GM23338 (cell line): ENCODE measurements at regions not wholly inside any gene's neighbourhood (a gene's known extent, or its start where the extent isn't known, plus 50 kb on each side); places are given as distances from the start of the nearest gene placed in this dataset.
A peak's percentile ranks its signal among the peaks of the same experiment; 100 is the strongest.

ENCODE experiments used
- ATAC-seq: fragments of 200-7000 bp; cut with Tn5 transposase; 3 replicates; pipeline ENCODE4 v1.9.1; 2020
- DNase-seq: peaks from one replicate; pipeline ENCODE4 v3.0.0-alpha.2; 2015; ENCODE audit warnings: low spot score
- H2AFZ ChIP-seq: fragments of 200-600 bp; sonication (generic); 2 replicates; pipeline ENCODE4 v1.8.0; 2016; ENCODE audit warnings: antibody characterized with exemption, mild to moderate bottlenecking, moderate library complexity
- H3F3A ChIP-seq: fragments of 200-600 bp; sonication (generic); replicated peaks from 2 replicates; pipeline ENCODE4 v1.8.0; 2017; ENCODE audit warnings: antibody characterized with exemption, mixed run types, low read depth
- H3K27ac ChIP-seq: fragments of 200-600 bp; sonication (generic); 2 replicates; pipeline ENCODE4 v1.6.1; 2016; ENCODE audit warnings: low read depth
- H3K27me3 ChIP-seq: fragments of 200-600 bp; sonication (generic); 2 replicates; pipeline ENCODE4 v1.8.0; 2016; ENCODE audit warnings: mild to moderate bottlenecking, mixed run types, moderate library complexity; ENCODE audit not compliant: insufficient read depth
- H3K36me3 ChIP-seq: fragments of 200-600 bp; sonication (generic); 2 replicates; pipeline ENCODE4 v1.8.0; 2016; ENCODE audit warnings: mild to moderate bottlenecking; ENCODE audit not compliant: insufficient read depth
- H3K4me1 ChIP-seq: fragments of 200-600 bp; sonication (generic); 2 replicates; pipeline ENCODE4 v1.8.0; 2016; ENCODE audit warnings: mild to moderate bottlenecking, moderate library complexity; ENCODE audit not compliant: insufficient read depth
- H3K4me2 ChIP-seq: fragments of 200-600 bp; sonication (generic); 2 replicates; pipeline ENCODE4 v1.7.1; 2017; ENCODE audit warnings: mixed run types
- H3K4me3 ChIP-seq: fragments of 200-600 bp; sonication (generic); 2 replicates; pipeline ENCODE4 v1.6.1; 2016; ENCODE audit warnings: mixed run types
- H3K79me2 ChIP-seq: fragments of 200-600 bp; sonication (generic); replicated peaks from 2 replicates; pipeline ENCODE4 v1.8.0; 2017; ENCODE audit warnings: mild to moderate bottlenecking; ENCODE audit not compliant: insufficient read depth
- H3K9me2 ChIP-seq: fragments of 200-600 bp; sonication (generic); 2 replicates; pipeline ENCODE4 v1.8.0; 2017; ENCODE audit not compliant: insufficient read depth
- H4K20me1 ChIP-seq: fragments of 200-600 bp; sonication (generic); replicated peaks from 2 replicates; pipeline ENCODE4 v1.8.0; 2017; ENCODE audit warnings: mild to moderate bottlenecking; ENCODE audit not compliant: insufficient read depth
- H3K27ac Mint-ChIP-seq: 2 replicates; pipeline ENCODE4 v1.8.0; 2020; ENCODE audit warnings: inconsistent platforms, mild to moderate bottlenecking, moderate library complexity, mixed read lengths
- H3K27me3 Mint-ChIP-seq: 3 replicates; pipeline ENCODE4 v1.8.0; 2022; ENCODE audit warnings: low read depth, mild to moderate bottlenecking, moderate library complexity, mixed read lengths, inconsistent platforms; ENCODE audit not compliant: insufficient read depth, poor library complexity
- H3K36me3 Mint-ChIP-seq: 3 replicates; pipeline ENCODE4 v1.8.0; 2021; ENCODE audit warnings: low read depth, mild to moderate bottlenecking, inconsistent platforms, moderate library complexity, mixed read lengths
- H3K4me1 Mint-ChIP-seq: 3 replicates; pipeline ENCODE4 v1.8.0; 2020; ENCODE audit warnings: mild to moderate bottlenecking, inconsistent platforms, mixed read lengths
- H3K4me3 Mint-ChIP-seq: 3 replicates; pipeline ENCODE4 v1.8.0; 2021; ENCODE audit warnings: moderate library complexity, mild to moderate bottlenecking, inconsistent platforms, mixed read lengths
- H3K9me3 Mint-ChIP-seq: 3 replicates; pipeline ENCODE4 v1.8.0; 2020; ENCODE audit warnings: moderate library complexity, mild to moderate bottlenecking, inconsistent platforms, mixed read lengths
- CREB1 ChIP-seq: fragments of 250-450 bp; sonication (Bioruptor Pico); IDR thresholded peaks from 2 replicates; pipeline ENCODE4 v1.5.0; 2020; ENCODE audit warnings: low read depth, mild to moderate bottlenecking, moderate library complexity
- EZH2 ChIP-seq: fragments of 200-600 bp; sonication (generic); IDR thresholded peaks from one replicate; pipeline ENCODE4 v1.8.0; 2017; ENCODE audit warnings: antibody characterized with exemption, mild to moderate bottlenecking, low read depth; ENCODE audit not compliant: unreplicated experiment
- EZH2phosphoT487 ChIP-seq: fragments of 200-600 bp; sonication (generic); IDR thresholded peaks from one replicate; pipeline ENCODE4 v1.8.1; 2018; ENCODE audit warnings: antibody characterized with exemption; ENCODE audit not compliant: unreplicated experiment
- JUNB ChIP-seq: IDR thresholded peaks from one replicate; pipeline ENCODE4 v1.6.1; 2016; ENCODE audit warnings: antibody characterized with exemption; ENCODE audit not compliant: unreplicated experiment
- NANOG ChIP-seq: IDR thresholded peaks from 2 replicates; pipeline ENCODE4 v1.6.1; 2016; ENCODE audit warnings: antibody characterized with exemption, borderline replicate concordance
- POLR2AphosphoS5 ChIP-seq: IDR thresholded peaks from 2 replicates; pipeline ENCODE4 v1.6.1; 2016; ENCODE audit warnings: antibody characterized with exemption, low read depth
- REST ChIP-seq: IDR thresholded peaks from one replicate; pipeline ENCODE4 v1.6.1; 2018; ENCODE audit warnings: antibody characterized with exemption; ENCODE audit not compliant: unreplicated experiment
- STAT1 ChIP-seq: IDR thresholded peaks from one replicate; pipeline ENCODE4 v1.6.1; 2016; ENCODE audit warnings: antibody characterized with exemption; ENCODE audit not compliant: unreplicated experiment
- ZNF331 ChIP-seq: fragments of 250-450 bp; sonication (Bioruptor Pico); IDR thresholded peaks from 2 replicates; pipeline ENCODE4 v1.5.0; 2020; ENCODE audit warnings: low read depth, mild to moderate bottlenecking, moderate library complexity
- TF ChIP-seq, protein P1 (sequence below): IDR thresholded peaks from 2 replicates; pipeline ENCODE4 v1.6.1; 2016; ENCODE audit warnings: antibody characterized with exemption

DNA sequence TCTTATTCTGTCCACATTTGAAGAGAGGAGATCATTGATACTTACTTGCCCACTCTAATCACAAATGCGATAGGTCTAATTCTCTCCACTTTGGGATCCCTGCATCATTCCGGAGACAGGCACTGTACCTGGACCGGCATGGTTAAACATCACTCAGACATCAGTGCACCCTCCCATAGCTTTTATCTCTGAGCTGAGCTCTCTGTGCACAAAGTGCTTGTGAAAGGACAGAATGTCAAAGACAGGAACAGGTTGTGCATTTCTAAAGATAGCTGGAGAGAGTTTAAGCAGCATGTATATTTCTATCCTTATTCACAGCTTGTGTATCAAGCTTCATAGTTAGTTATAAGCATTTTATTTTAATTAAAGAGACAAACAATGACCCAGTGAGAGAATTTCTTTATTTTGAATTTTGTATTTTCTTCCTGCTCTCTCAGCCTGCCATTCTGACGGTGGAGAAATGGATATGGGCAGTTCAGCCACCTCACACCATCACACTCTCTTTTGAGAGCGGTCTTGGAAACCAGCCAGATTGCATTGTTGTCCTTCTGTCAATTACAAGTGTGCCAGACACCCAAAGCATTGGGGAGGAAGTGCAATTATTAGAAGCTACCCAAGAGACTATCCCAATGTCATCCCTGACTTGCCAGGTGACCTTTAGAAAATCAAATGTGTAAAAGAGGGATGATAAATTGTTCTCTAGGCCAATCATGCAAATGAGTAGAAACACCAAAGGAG is 65.2 kb upstream of the CHL1 start:
- Mint-ChIP-seq H3K4me1 (no peaks in the 10 kb centered on the region), H3K36me3 (peaks cover 20% of the 10 kb centered on the region)

GRCh38 chr3:132378-132777 is 64.2 kb upstream of the CHL1 start:
- no peaks in the 10 kb centered on the region for H3F3A ChIP-seq
- H3K36me3 Mint-ChIP-seq: peaks cover 21% of the 10 kb centered on the region
- H3K9me3 Mint-ChIP-seq: peaks cover 83% of the 10 kb centered on the region
- no peak overlapping the region for H3K4me2 ChIP-seq
- H3K36me3 ChIP-seq: no peaks in the 10 kb centered on the region
- H3K4me3 Mint-ChIP-seq: no peak overlapping the region
- TF ChIP-seq REST (peak; percentile 55), POLR2AphosphoS5 (no peak)
- H3K4me3 ChIP-seq: no peak overlapping the region
- H3K9me2 ChIP-seq: peaks cover 4% of the 10 kb centered on the region; the same call in 1 of the 2 replicates
- no peak for DNase-seq
- H3K27ac Mint-ChIP-seq: no peak overlapping the region
- H3K27me3 Mint-ChIP-seq: peaks cover 5% of the 10 kb centered on the region
- H4K20me1 ChIP-seq: no peaks in the 10 kb centered on the region
- H3K27me3 ChIP-seq: no peaks in the 10 kb centered on the region
- no peak overlapping the region for H3K27ac ChIP-seq
- ATAC-seq: no peak
- no peaks in the 10 kb centered on the region for H3K79me2 ChIP-seq
- H3K4me1 ChIP-seq: peaks cover 7% of the 10 kb centered on the region
- H3K4me1 Mint-ChIP-seq: no peaks in the 10 kb centered on the region
- H2AFZ ChIP-seq: no peak overlapping the region

More for the DNA sequence above, 65.2 kb upstream of the CHL1 start:
- Histone ChIP-seq H3K9me2 (peaks cover 4% of the 10 kb centered on the region; the same call in 1 of the 2 replicates), H3K4me2 (no peak overlapping the region), H2AFZ (no peak overlapping the region), H4K20me1 (no peaks in the 10 kb centered on the region), H3K79me2 (no peaks in the 10 kb centered on the region), H3K27ac (no peak overlapping the region), H3K36me3 (no peaks in the 10 kb centered on the region), H3K27me3 (no peaks in the 10 kb centered on the region), H3F3A (no peaks in the 10 kb centered on the region), H3K4me1 (peaks cover 7% of the 10 kb centered on the region), H3K4me3 (no peak overlapping the region)
- peaks cover 5% of the 10 kb centered on the region for H3K27me3 Mint-ChIP-seq
- ATAC-seq (no peak), DNase-seq (no peak)
- H3K9me3 Mint-ChIP-seq: peaks cover 80% of the 10 kb centered on the region
- TF ChIP-seq JUNB: no peak
- TF ChIP-seq EZH2phosphoT487: no peak
- TF ChIP-seq NANOG: no peak
- TF ChIP-seq ZNF331 (CRISPR knock-in tag): no peak
- TF ChIP-seq REST: no peak
- no peak for TF ChIP-seq CREB1
- TF ChIP-seq, protein P1, sequence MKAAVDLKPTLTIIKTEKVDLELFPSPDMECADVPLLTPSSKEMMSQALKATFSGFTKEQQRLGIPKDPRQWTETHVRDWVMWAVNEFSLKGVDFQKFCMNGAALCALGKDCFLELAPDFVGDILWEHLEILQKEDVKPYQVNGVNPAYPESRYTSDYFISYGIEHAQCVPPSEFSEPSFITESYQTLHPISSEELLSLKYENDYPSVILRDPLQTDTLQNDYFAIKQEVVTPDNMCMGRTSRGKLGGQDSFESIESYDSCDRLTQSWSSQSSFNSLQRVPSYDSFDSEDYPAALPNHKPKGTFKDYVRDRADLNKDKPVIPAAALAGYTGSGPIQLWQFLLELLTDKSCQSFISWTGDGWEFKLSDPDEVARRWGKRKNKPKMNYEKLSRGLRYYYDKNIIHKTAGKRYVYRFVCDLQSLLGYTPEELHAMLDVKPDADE: no peak
- TF ChIP-seq STAT1: no peak
- no peak for TF ChIP-seq EZH2
- no peak overlapping the region for H3K27ac Mint-ChIP-seq
- H3K4me3 Mint-ChIP-seq: no peak overlapping the region
